ENCODE measurements at regions not wholly inside any gene's neighbourhood (a gene's known extent, or its start where the extent isn't known, plus 50 kb on each side); places are given as distances from the start of the nearest gene placed in this dataset.
"Not testable (repeated sequence)": the region's sequence is repeated elsewhere in the genome, so short reads cannot be mapped to it uniquely, and the experiment has no call there.

DNA sequence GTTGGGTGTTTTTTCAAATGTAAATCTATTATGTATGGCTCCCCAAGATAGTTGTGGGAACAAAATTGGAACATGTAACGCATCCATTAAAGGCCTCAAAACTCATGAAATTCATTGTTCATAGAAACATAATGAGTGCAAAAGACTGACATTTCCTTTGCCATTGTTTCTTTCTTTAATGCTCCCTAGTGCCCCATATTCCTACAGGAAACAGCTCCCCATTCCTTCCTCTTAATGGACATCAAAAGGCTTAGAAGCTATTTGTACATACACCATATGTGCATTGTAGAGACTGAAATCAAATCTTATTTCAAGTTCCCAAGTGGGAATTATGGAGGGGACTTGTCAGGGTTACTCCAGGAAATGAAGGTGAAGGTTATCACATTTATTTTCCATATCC, 139.1 kb downstream of the AHR start:
- Histone ChIP-seq H3K27ac (ENCODE audit: low read length) (no peak overlapping the region), H3K27me3 (ENCODE audit: control insufficient read depth in 1 of 2, insufficient read depth in 2 of 2, low read length in 2 of 2) (no peaks in the 10 kb centered on the region), H3K4me3 (ENCODE audit: low read length in 2 of 2) (no peak overlapping the region), H3K4me1 (ENCODE audit: control insufficient read depth, insufficient read depth, low read length) (no peaks in the 10 kb centered on the region), H3K36me3 (ENCODE audit: control insufficient read depth in 2 of 2, insufficient read depth in 2 of 2, low read length in 2 of 2) (no peaks in the 10 kb centered on the region), H3K9ac (ENCODE audit: low read length in 2 of 2) (no peak overlapping the region), H3K9me3 (ENCODE audit: control insufficient read depth in 2 of 2, low read length in 2 of 2) (no peaks in the 10 kb centered on the region)

DNA sequence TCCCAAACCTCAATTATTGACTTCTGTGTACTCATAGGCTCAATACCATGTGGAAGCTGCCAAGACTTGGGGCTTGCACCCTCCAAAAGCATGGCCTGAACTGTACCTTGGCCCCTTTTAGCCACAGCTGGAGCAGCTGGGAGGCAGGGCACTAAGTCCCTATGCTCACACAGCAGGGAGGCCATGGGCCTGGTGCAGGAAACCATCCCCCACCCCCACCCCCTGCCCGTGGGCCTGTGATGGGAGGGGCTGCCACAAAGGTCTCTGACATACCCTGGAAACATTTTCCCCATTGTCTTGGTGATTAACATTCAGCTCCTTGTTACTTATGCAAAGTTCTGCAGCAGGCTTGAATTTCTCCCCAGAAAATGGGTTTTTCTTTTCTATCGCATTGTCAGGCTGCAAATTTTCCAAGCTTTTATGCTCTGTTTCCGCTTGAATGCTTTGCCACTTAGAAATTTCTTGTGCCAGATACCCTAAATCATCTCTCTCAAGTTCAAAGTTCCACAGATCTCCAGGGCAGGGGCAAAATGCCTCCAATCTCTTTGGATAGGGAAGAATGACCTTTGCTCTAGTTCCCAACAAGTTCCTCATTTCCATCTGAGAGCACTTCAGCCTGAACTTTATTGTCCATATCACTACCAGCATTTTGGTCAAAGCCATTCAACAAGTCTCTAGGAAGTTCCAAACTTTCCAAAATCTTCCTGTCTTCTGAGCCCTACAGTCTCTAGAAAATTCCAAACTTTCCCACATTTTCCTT, 141.8 kb downstream of the AHR start:
- not testable (repeated sequence) for H3K4me3 ChIP-seq (ENCODE audit: low read length in 2 of 2); H3K36me3 ChIP-seq (ENCODE audit: control insufficient read depth in 2 of 2, insufficient read depth in 2 of 2, low read length in 2 of 2); H3K9me3 ChIP-seq (ENCODE audit: control insufficient read depth in 2 of 2, low read length in 2 of 2); H3K9ac ChIP-seq (ENCODE audit: low read length in 2 of 2); H3K4me1 ChIP-seq (ENCODE audit: control insufficient read depth, insufficient read depth, low read length); H3K27ac ChIP-seq (ENCODE audit: low read length); H3K27me3 ChIP-seq (ENCODE audit: control insufficient read depth in 1 of 2, insufficient read depth in 2 of 2, low read length in 2 of 2)

DNA sequence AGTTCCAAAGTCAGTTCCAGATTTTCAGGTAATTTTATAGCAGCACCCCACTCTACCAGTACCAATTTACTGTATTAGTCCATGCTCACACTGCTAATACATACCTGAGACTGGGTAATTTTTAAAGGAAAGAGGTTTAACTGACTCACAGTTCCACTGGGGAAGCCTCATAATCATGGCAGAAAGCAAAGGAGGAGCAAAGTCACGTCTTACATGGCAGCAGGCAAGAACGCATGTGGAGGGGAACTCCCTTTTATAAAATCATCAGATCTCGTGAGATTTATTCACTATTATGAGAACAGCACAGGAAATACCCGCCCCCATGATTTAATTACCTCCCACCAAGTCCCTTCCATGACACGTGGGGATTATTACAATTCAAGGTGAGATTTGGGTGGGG, 142.4 kb downstream of the AHR start:
- H3K27ac ChIP-seq (ENCODE audit: low read length), result no peak overlapping the region
- no peak overlapping the region for H3K4me3 ChIP-seq (ENCODE audit: low read length in 2 of 2)
- no peaks in the 10 kb centered on the region for H3K36me3 ChIP-seq (ENCODE audit: control insufficient read depth in 2 of 2, insufficient read depth in 2 of 2, low read length in 2 of 2)
- no peaks in the 10 kb centered on the region for H3K9me3 ChIP-seq (ENCODE audit: control insufficient read depth in 2 of 2, low read length in 2 of 2)
- no peak overlapping the region for H3K9ac ChIP-seq (ENCODE audit: low read length in 2 of 2)
- no peaks in the 10 kb centered on the region for H3K27me3 ChIP-seq (ENCODE audit: control insufficient read depth in 1 of 2, insufficient read depth in 2 of 2, low read length in 2 of 2)
- no peaks in the 10 kb centered on the region for H3K4me1 ChIP-seq (ENCODE audit: control insufficient read depth, insufficient read depth, low read length)

DNA sequence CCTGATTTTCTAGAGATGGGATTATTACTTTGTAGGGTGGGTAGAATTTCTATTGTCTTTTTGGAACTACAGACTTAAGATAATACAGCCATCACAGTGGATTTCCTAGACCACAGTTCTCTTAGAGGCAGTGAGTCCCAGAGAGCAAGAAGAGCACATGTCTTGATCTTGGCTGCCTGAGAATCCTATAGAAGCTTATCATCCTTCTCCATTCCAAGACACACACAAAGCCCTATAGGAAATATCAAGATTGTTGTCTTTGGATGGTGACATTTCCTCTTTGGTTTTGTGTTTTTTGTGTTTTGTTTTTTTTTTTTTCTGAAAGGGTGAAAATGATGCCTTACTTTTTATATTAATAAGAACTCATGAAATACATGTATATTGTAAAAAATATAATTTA, 143.1 kb downstream of the AHR start:
- Histone ChIP-seq H3K4me3 (ENCODE audit: low read length in 2 of 2) (no peak overlapping the region), H3K9ac (ENCODE audit: low read length in 2 of 2) (no peak overlapping the region), H3K36me3 (ENCODE audit: control insufficient read depth in 2 of 2, insufficient read depth in 2 of 2, low read length in 2 of 2) (no peaks in the 10 kb centered on the region), H3K27me3 (ENCODE audit: control insufficient read depth in 1 of 2, insufficient read depth in 2 of 2, low read length in 2 of 2) (no peaks in the 10 kb centered on the region), H3K4me1 (ENCODE audit: control insufficient read depth, insufficient read depth, low read length) (no peaks in the 10 kb centered on the region), H3K27ac (ENCODE audit: low read length) (no peak overlapping the region), H3K9me3 (ENCODE audit: control insufficient read depth in 2 of 2, low read length in 2 of 2) (no peaks in the 10 kb centered on the region)

DNA sequence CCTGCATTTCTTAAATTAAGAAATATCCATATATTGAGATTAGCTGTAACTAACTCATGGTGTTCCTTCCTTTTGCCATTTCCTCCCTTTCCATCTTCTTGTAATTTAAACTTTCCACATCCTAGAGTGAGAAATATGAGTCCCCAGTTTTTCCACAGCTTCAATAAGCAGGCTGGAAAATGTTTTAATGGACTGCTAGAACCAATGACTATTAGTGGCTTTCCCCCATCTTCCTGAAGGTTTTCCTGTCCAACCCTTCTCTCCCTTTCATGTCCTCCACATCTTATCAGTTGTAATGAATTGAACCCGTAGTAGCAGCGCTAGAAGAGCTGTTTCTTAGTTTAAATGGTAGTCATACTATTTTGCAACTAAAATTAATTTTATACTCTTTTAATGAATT, 145.7 kb downstream of the AHR start:
- H3K4me3 ChIP-seq (ENCODE audit: low read length in 2 of 2), result no peak overlapping the region

DNA sequence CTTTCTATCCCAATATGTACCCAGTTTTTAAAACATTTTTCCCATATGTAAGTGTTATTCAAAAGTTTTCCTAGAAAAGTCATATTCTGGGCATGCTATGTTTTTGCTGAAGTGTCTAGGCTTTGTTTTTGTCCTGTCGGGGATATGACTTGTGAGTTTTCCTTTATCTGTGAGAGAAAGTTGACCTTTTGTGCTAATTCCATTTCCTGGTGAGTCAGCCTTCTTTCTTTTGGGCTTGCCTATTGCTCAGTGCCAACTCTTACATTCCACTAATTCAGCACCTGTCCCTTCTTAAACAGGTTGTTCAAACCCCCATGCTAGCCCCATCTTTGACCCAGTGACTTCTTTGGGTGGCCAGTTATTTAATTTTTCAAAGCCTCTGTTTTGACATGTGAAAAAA, 146.2 kb downstream of the AHR start:
- H3K36me3 ChIP-seq (ENCODE audit: control insufficient read depth in 2 of 2, insufficient read depth in 2 of 2, low read length in 2 of 2), result no peaks in the 10 kb centered on the region

More for the DNA sequence above, 145.7 kb downstream of the AHR start:
- Histone ChIP-seq H3K4me1 (ENCODE audit: control insufficient read depth, insufficient read depth, low read length) (no peaks in the 10 kb centered on the region), H3K9me3 (ENCODE audit: control insufficient read depth in 2 of 2, low read length in 2 of 2) (peaks cover 0 to 3% of the 10 kb centered on the region in 2 donors), H3K27ac (ENCODE audit: low read length) (no peak overlapping the region), H3K9ac (ENCODE audit: low read length in 2 of 2) (no peak overlapping the region), H3K27me3 (ENCODE audit: control insufficient read depth in 1 of 2, insufficient read depth in 2 of 2, low read length in 2 of 2) (no peaks in the 10 kb centered on the region), H3K36me3 (ENCODE audit: control insufficient read depth in 2 of 2, insufficient read depth in 2 of 2, low read length in 2 of 2) (no peaks in the 10 kb centered on the region)

DNA sequence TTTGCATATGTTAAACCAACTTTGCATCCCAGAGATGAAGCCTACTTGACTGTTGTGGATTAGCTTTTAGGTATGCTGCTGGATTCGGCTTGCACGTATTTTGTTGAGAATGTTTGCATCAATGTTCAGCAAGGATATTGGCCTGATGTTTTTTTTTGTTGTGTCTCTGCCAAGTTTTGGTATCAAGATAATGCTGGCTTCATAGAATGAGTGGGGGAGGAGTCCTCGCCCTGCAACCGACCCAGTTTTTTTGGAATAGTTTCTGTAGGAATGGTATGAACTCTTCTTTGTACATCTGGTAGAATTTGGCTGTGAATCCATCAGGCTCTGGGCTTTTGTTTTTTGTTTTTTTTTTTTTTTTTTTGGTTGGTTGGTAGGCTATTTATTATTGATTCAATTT, 147.9 kb downstream of the AHR start:
- H3K9ac ChIP-seq (ENCODE audit: low read length in 2 of 2), result no peak overlapping the region
- no peaks in the 10 kb centered on the region for H3K27me3 ChIP-seq (ENCODE audit: control insufficient read depth in 1 of 2, insufficient read depth in 2 of 2, low read length in 2 of 2)
- H3K9me3 ChIP-seq (ENCODE audit: control insufficient read depth in 2 of 2, low read length in 2 of 2), result peaks cover 0 to 3% of the 10 kb centered on the region in 2 donors

More for the DNA sequence above, 146.2 kb downstream of the AHR start:
- Histone ChIP-seq H3K4me1 (ENCODE audit: control insufficient read depth, insufficient read depth, low read length) (no peaks in the 10 kb centered on the region), H3K27me3 (ENCODE audit: control insufficient read depth in 1 of 2, insufficient read depth in 2 of 2, low read length in 2 of 2) (no peaks in the 10 kb centered on the region), H3K4me3 (ENCODE audit: low read length in 2 of 2) (no peak overlapping the region), H3K27ac (ENCODE audit: low read length) (no peak overlapping the region), H3K9ac (ENCODE audit: low read length in 2 of 2) (no peak overlapping the region), H3K9me3 (ENCODE audit: control insufficient read depth in 2 of 2, low read length in 2 of 2) (peaks cover 0 to 3% of the 10 kb centered on the region in 2 donors)

DNA sequence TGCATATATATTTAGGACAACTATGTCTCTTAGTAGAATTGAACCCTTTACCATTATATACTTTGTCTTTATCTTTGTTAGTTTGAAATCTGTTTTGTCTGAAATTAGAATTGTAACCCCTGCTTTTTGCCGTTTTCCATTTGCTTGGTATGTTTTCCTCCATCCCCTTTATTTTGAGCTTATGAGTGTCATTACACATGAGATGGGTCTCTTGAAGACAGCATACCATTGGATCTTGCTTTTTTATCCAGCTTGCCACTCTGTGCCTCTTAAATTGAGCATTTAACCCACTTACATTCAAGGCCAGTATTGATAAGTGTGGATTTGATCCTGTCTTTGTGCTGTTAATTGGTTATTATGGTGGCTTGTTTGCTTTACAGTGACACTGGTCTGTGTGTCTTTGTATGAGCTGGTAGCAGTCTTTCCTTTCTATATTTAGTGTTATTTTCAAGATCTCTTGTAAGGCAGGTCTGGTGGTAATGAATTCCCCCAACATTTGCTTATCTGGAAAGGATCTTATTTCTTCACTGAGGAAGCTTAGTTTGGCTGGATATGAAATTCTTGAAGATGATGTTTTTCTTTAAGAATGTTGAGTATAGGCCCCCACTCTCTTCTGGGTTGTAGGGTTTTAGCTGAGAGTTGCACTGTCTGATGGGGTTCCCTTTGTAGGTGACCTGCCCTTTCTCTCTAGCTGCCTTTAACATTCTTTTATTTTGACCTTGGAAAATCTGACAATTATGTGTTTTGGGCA, 149.5 kb downstream of the AHR start:
- Histone ChIP-seq H3K9me3 (ENCODE audit: control insufficient read depth in 2 of 2, low read length in 2 of 2) (peaks cover 0 to 3% of the 10 kb centered on the region in 2 donors), H3K9ac (ENCODE audit: low read length in 2 of 2) (no peak overlapping the region), H3K27ac (ENCODE audit: low read length) (no peak overlapping the region), H3K4me3 (ENCODE audit: low read length in 2 of 2) (no peak overlapping the region), H3K36me3 (ENCODE audit: control insufficient read depth in 2 of 2, insufficient read depth in 2 of 2, low read length in 2 of 2) (no peaks in the 10 kb centered on the region), H3K4me1 (ENCODE audit: control insufficient read depth, insufficient read depth, low read length) (no peaks in the 10 kb centered on the region), H3K27me3 (ENCODE audit: control insufficient read depth in 1 of 2, insufficient read depth in 2 of 2, low read length in 2 of 2) (no peaks in the 10 kb centered on the region)

More for the DNA sequence above, 147.9 kb downstream of the AHR start:
- H3K4me1 ChIP-seq (ENCODE audit: control insufficient read depth, insufficient read depth, low read length), result no peaks in the 10 kb centered on the region
- H3K36me3 ChIP-seq (ENCODE audit: control insufficient read depth in 2 of 2, insufficient read depth in 2 of 2, low read length in 2 of 2), result no peaks in the 10 kb centered on the region
- no peak overlapping the region for H3K4me3 ChIP-seq (ENCODE audit: low read length in 2 of 2)
- no peak overlapping the region for H3K27ac ChIP-seq (ENCODE audit: low read length)

DNA sequence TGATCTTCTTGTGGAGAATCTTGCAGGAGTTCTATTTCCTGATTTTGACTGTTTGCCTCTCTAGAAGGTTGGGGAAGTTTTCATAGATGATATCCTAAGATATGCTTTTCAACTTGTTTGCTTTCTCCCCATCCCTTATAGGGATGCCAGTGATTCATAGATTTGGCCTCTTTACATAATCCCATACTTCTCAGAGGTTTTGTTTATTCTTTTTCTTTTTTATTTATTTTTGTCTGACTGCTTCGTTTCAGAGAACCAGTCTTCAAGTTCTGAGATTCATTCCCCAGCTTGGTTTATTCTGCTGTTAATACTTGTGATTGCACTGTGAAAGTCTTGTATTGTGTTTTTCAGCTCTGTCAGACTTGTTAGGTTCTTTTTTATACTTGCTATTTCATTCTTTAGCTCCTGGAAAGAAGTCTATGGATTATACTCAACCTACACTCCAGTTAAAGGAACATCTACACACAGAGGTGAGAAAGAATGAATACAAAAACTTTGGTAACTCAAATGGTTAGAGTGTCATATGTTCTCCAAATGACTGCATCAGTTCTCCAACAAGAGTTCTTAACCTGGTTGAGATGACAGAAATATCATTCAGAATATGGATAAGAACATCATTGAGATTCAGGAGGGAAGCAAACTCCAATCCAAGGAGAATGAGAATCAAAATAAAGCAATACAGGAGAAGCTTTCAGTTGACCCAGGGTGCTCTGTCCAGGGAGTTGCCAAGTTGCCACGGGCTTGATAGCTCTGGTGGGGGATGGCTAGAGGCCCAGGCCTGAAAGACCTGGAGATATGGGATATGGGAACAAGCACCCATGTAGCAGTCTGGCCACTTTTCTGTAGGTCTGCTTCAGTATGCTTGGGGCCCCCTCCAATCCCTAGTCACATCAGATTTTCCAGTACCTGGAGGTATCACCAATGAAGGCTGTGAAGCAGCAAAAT, 150.3 kb downstream of the AHR start:
- no peaks in the 10 kb centered on the region for H3K36me3 ChIP-seq (ENCODE audit: control insufficient read depth in 2 of 2, insufficient read depth in 2 of 2, low read length in 2 of 2)
- H3K4me3 ChIP-seq (ENCODE audit: low read length in 2 of 2), result no peak overlapping the region
- H3K4me1 ChIP-seq (ENCODE audit: control insufficient read depth, insufficient read depth, low read length), result no peaks in the 10 kb centered on the region
- no peaks in the 10 kb centered on the region for H3K27me3 ChIP-seq (ENCODE audit: control insufficient read depth in 1 of 2, insufficient read depth in 2 of 2, low read length in 2 of 2)
- no peak overlapping the region for H3K27ac ChIP-seq (ENCODE audit: low read length)
- no peak overlapping the region for H3K9ac ChIP-seq (ENCODE audit: low read length in 2 of 2)
- H3K9me3 ChIP-seq (ENCODE audit: control insufficient read depth in 2 of 2, low read length in 2 of 2), result peaks cover 0 to 3% of the 10 kb centered on the region in 2 donors

DNA sequence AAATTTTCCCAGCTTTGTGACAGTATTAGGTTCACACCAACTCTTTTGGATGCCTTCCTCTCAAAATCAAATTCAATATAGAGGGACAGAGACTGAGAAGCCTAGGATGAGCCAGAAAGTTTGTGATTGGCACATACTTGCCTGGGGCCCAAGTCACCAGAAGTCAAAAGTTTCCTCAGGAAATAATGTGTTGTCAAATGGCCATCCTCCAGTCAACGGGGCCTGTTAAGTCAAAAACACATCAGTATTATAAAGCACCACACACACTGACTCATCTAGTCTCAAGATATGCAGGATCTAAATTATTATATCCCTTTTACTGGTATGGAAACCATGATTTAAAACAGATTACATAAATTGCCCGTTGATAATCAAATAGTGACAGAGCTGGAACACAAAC, 158.1 kb downstream of the AHR start:
- H3K27ac ChIP-seq (ENCODE audit: low read length), result no peak overlapping the region

More for the DNA sequence above, 158.1 kb downstream of the AHR start:
- no peaks in the 10 kb centered on the region for H3K36me3 ChIP-seq (ENCODE audit: control insufficient read depth in 2 of 2, insufficient read depth in 2 of 2, low read length in 2 of 2)
- no peak overlapping the region for H3K9ac ChIP-seq (ENCODE audit: low read length in 2 of 2)
- H3K4me1 ChIP-seq (ENCODE audit: control insufficient read depth, insufficient read depth, low read length), result no peaks in the 10 kb centered on the region
- H3K4me3 ChIP-seq (ENCODE audit: low read length in 2 of 2), result no peak overlapping the region
- no peaks in the 10 kb centered on the region for H3K27me3 ChIP-seq (ENCODE audit: control insufficient read depth in 1 of 2, insufficient read depth in 2 of 2, low read length in 2 of 2)
- peaks cover 0 to 3% of the 10 kb centered on the region in 2 donors for H3K9me3 ChIP-seq (ENCODE audit: control insufficient read depth in 2 of 2, low read length in 2 of 2)
